ENCODE measurements at regions not wholly inside any gene's neighbourhood (a gene's known extent, or its start where the extent isn't known, plus 50 kb on each side); places are given as distances from the start of the nearest gene placed in this dataset.
"Not testable (repeated sequence)": the region's sequence is repeated elsewhere in the genome, so short reads cannot be mapped to it uniquely, and the experiment has no call there.

DNA sequence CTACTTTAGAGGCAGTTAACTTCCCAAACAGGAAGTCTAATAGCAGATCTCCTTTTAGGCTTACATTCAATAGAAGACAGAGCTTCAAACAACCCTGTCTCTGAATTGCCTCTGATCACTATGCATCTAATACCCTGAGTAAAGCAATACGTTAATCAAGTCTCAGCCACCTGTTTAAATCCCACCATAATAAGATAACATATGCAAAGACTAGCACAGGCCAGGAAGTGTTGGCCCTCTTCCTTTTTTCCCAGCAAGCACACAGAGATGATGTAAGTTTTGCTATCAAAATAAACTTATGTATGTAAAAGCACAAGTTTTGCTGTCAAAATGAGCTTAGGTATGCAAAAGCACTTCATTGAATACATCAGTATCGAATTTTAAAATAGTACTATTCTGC lies 385.5 kb downstream of the RND3 start:
- DNase-seq (ENCODE audit: low read depth), result no peak

GRCh38 chr2:150100834-150101233 lies 386.6 kb downstream of the RND3 start:
- no peak for DNase-seq (ENCODE audit: low read depth)

DNA sequence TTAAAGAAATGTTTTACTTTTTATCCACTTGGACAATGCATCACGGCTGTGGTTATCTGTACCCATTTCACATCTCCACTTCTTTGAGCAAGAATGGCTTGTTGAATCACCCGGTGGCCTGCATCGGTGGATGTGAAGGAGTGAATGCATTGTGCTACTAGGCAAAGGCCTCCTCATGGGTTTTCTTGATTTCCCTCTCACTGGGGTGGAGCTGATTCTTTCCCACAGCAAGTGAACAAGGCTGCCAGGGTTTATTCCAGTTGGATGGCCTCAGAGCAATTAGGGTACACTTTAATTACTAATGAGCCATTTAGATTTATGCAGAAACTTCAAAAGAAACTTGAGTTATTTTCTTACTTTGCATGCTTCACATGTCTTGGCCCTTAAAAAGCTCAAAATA lies 387.1 kb downstream of the RND3 start:
- no peak for DNase-seq (ENCODE audit: low read depth)

DNA sequence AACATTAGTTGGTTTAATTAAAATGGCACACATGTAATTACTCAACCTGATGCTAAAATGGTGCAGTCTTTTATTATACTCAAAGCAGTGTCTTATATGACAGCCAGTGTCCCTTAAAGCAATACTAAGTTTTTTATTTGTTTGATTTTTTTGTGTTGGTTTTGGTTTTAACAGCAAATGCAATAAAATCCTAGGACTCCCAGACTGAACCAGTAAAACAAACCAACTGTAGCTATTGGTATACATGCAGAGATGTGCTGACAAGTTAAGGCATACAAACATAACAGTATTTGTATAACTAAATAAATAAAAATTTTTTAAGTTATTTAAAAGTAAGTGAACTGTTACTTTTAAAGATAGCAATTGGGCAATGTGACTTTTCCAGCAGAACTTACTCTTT lies 387.7 kb downstream of the RND3 start:
- DNase-seq (ENCODE audit: low read depth), result no peak

GRCh38 chr2:150097901-150098531 lies 389.5 kb downstream of the RND3 start:
- DNase-seq (ENCODE audit: low read depth), result no peak

DNA sequence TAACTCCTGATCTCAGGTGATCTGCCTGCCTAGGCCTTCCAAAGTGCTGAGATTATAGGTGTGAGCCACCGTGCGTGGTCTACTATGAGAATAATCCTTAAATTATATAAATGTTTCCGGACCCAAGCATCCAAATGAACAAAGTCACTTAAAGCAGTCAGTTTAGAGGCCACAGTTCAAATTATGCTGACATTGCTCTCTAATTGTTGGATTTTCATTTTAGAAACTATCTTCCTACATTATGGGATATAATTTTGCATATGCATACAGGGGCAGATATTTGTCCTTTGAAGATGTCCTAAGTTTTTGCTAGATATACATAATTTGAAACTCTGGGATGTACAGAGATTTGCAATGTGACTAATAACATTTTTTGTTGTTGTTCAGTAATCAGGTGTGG lies 390.1 kb downstream of the RND3 start:
- DNase-seq (ENCODE audit: low read depth), result no peak

DNA sequence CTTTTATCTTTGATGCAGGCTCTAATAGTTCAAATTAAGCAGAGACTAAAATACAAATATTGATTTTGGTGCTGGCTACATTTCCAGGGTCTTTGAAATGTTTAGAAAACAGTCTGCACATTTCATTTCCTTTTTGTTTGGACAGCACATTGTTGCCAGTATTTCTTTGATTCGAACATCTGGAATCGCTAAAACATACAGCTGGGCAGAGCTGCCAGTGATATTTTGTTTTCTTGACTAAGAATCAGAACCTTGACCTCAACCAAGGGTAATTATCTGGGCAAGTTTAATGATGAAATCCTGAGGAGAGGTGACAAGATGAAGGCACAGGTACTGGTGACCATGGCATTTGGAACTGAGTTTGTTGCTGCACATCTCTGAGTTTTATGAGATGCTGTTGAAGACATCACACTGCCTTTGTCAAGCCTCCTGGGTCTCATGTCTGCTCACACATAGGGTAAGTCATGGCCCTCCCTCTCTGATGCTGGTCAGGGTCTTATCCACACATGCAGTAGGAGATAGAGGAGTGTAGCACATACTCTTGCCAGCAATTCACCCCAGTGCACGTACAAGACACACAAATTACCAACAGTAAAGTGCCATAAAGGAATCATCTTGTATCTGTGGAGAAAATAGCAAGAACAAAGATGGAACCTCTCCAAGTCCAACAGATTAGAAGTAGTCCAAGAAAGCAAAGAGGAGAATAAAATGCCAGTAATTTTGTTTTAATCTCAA lies 391.9 kb downstream of the RND3 start:
- DNase-seq (ENCODE audit: low read depth), result no peak

- DNase-seq (ENCODE audit: low read depth), result no peak
Measured at GRCh38 chr2:150091846-150092245, 395.6 kb downstream of the RND3 start.

- DNase-seq (ENCODE audit: low read depth), result no peak
Measured at GRCh38 chr2:150090031-150090430, 397.4 kb downstream of the RND3 start.

DNA sequence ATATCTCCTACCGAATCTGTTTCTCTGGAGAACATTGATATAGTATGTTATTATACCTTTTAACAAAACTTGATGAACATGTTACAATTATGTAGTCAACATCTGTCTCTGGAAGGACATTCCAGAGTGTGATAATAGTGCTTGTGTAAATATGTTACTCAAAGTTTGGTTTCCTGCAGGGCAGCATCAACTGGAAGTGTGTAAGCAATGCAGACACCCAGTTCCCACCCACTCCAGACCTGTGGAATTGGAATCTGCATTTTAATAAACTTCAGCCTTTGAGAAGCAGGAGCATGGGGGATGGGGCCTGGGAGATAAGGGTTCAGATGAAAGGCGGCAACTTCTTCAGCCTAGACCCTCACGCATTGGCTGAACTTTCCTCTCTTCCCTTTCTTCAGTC lies 398.9 kb downstream of the RND3 start:
- no peak for DNase-seq (ENCODE audit: low read depth)

- no peak for DNase-seq (ENCODE audit: low read depth)
Measured at GRCh38 chr2:150085478-150085877, 402.0 kb downstream of the RND3 start.

- DNase-seq (ENCODE audit: low read depth), result peak; percentile 31
Measured at GRCh38 chr2:150081775-150082481, 405.5 kb downstream of the RND3 start.

GRCh38 chr2:150076281-150076680 lies 411.2 kb downstream of the RND3 start:
- DNase-seq (ENCODE audit: low read depth), result no peak

- no peak for DNase-seq (ENCODE audit: low read depth)
Measured at GRCh38 chr2:150075831-150076230, 411.6 kb downstream of the RND3 start.

GRCh38 chr2:150066490-150066889 lies 421.0 kb downstream of the RND3 start:
- DNase-seq (ENCODE audit: low read depth), result no peak

- DNase-seq (ENCODE audit: low read depth), result no peak
Measured at GRCh38 chr2:150063931-150064548, 423.4 kb downstream of the RND3 start.

DNA sequence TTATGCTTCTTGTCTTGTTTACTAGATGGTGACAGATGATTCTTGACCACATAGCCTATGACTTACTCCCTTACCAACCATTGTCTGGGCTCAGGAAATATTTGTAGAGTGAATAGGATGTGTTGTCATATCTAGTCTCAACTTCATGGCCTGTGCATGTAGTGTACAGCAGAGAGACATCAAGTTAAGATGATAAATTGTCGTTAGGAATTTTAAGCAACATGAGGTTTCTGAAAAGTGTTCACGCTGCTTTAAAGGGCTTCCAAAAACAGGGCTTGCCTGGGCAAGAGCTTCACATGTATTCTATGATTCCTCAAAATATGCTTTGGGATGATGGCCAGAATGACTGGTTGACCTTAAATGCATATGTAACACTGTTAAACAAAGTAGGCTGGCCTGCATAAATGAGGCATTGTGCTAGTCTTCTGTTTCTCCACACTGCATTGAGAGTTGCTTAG lies 424.0 kb downstream of the RND3 start:
- no peak for DNase-seq (ENCODE audit: low read depth)

- no peak for DNase-seq (ENCODE audit: low read depth)
Measured at GRCh38 chr2:150062416-150062815, 425.1 kb downstream of the RND3 start.

- no peak for DNase-seq (ENCODE audit: low read depth)
Measured at GRCh38 chr2:150060341-150060740, 427.1 kb downstream of the RND3 start.

DNA sequence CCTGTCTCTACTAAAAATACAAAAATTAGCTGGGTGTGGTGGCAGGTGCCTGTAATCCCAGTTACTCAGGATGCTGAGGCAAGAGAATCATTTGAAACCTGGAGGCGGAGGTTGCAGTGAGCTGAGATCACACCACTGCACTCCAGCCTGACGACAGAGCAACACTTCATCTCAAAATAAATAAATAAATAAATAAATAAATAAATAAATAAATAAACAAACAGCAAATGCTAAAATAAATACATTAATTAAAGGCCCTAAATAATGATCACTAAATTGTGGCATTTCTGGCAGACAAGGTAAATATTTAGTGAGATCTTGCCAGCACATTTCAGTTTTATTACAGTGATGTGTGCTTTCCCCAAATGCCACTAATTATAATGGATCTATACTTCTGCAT lies 427.8 kb downstream of the RND3 start:
- DNase-seq (ENCODE audit: low read depth), result not testable (repeated sequence)

- no peak for DNase-seq (ENCODE audit: low read depth)
Measured at GRCh38 chr2:150052457-150052856, 435.0 kb downstream of the RND3 start.

DNA sequence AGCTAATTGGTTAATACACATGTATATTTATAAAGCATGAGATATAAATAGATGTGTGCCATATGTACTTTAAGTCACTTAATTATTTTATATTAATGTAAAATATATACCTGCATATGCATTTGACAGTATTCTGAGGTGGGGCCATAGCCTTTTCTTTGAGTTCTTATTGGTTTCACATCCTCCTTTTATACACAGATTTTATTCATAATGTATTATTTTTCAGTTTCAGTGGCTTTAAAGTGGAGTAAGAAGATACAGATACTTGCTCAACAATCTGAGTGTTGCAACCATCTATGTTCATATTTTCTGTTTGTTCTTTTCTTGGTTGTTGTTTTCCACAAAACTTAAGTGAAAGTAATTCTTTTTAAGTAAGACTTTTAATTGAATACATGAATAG lies 436.5 kb downstream of the RND3 start:
- DNase-seq (ENCODE audit: low read depth), result no peak

DNA sequence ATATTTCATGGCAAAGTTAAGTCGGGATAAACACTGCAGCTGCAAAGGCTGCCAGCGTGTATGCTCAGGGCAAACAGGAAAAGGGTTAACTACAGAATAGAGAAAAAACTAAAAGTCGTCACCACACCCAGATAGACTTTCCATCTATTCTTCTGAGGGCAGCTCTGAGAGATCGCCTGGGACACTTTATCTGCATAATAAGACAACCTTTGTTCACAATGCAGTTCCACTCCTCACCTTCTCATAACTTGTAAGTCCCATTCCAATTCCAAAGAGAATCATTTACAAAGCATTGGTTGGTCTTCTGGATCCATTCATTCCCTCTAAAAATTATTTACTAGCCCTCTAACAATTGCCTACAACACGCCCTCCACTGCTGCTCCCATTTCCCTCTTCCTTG lies 437.4 kb downstream of the RND3 start:
- DNase-seq (ENCODE audit: low read depth), result no peak
